Right atrium auricular region (tissue), 2 donors: ENCODE measurements at regions not wholly inside any gene's neighbourhood (a gene's known extent, or its start where the extent isn't known, plus 50 kb on each side); places are given as distances from the start of the nearest gene placed in this dataset.

Experiments
- DNase-seq: peaks from one replicate; pipeline ENCODE4 v3.0.0-alpha.2; 2019; ENCODE audit warnings: low spot score
- H3K27ac ChIP-seq, 2 donors: fragments of 200-600 bp; sonication (generic); 1 replicate in 1 of 2; 2 replicates in 1 of 2; pipeline ENCODE4 v1.5.1; 2016 to 2019
- H3K27me3 ChIP-seq, 2 donors: fragments of 200-600 bp; sonication (generic); one replicate each; pipeline versions ENCODE4 v1.5.1 to v1.6.0; 2017 to 2019
- H3K36me3 ChIP-seq: fragments of 200-600 bp; sonication (generic); one replicate; pipeline ENCODE4 v1.5.1; 2016
- H3K4me1 ChIP-seq, 2 donors: fragments of 200-600 bp; sonication (generic); one replicate each; pipeline versions ENCODE4 v1.5.1 to v1.6.0; 2017 to 2019
- H3K4me3 ChIP-seq, 2 donors: fragments of 200-600 bp; sonication (generic); 1 replicate in 1 of 2; 2 replicates in 1 of 2; pipeline ENCODE4 v1.5.1; 2017 to 2019; ENCODE audit warnings: mild to moderate bottlenecking in 1 of 2, moderate library complexity in 1 of 2
- H3K9me3 ChIP-seq, 2 donors: fragments of 200-600 bp; sonication (generic); one replicate each; pipeline ENCODE4 v1.5.1; 2019
- TF ChIP-seq, protein P1 (sequence below), 2 donors: fragments of 200-600 bp; sonication (generic); IDR thresholded peaks; one replicate each; pipeline ENCODE4 v1.5.1; 2019; ENCODE audit warnings: antibody characterized with exemption in 2 of 2

DNA sequence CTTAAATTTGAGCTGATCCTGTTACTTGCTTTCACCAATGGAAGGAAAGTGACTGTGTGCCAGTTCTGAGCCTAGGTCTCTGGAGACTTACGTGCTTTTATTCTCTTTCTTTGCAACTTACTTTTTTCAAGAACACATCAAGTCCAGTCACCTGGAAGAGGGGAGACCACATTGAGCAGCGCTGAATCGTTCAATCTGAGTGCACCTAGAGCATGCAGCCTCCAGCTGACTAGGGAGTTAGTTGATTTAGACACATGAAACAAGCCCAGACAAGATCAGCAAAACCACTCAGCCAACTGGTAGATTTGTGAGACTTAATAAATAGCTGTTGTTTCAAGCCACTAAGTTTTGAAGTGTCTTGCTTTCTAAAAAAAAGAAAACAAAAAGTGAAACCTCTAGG, 1014.8 kb upstream of the FBXO33 start:
- H3K36me3 ChIP-seq = no peaks in the 10 kb centered on the region
- no peak overlapping the region for H3K4me3 ChIP-seq
- H3K4me1 ChIP-seq = no peaks in the 10 kb centered on the region
- TF ChIP-seq, protein P1, sequence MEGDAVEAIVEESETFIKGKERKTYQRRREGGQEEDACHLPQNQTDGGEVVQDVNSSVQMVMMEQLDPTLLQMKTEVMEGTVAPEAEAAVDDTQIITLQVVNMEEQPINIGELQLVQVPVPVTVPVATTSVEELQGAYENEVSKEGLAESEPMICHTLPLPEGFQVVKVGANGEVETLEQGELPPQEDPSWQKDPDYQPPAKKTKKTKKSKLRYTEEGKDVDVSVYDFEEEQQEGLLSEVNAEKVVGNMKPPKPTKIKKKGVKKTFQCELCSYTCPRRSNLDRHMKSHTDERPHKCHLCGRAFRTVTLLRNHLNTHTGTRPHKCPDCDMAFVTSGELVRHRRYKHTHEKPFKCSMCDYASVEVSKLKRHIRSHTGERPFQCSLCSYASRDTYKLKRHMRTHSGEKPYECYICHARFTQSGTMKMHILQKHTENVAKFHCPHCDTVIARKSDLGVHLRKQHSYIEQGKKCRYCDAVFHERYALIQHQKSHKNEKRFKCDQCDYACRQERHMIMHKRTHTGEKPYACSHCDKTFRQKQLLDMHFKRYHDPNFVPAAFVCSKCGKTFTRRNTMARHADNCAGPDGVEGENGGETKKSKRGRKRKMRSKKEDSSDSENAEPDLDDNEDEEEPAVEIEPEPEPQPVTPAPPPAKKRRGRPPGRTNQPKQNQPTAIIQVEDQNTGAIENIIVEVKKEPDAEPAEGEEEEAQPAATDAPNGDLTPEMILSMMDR (IDR thresholded peaks at IDR 0.05) = no peak
- DNase-seq = no peak
- no peaks in the 10 kb centered on the region for H3K27me3 ChIP-seq
- no peak overlapping the region for H3K27ac ChIP-seq
- no peaks in the 10 kb centered on the region for H3K9me3 ChIP-seq

DNA sequence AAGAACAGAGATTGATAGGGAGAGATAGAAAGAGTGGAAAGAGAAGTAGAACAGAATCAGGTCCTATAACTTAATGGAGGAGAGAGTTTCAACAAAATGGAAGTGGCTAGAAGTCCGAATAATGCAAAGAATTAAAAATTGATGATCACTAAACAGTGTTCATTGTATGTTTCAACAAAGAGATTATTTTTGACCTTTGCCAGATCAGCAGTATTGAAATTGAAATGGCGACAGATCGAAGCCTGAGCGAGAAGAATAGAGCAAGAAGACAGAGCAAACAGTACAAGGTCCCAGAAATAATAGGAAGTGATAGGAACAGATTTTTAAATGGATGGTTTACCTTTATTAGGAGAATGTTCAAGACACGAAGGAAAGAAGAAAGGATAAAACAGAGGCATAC, 1012.8 kb upstream of the FBXO33 start:
- H3K4me3 ChIP-seq = no peak overlapping the region
- H3K36me3 ChIP-seq = no peaks in the 10 kb centered on the region
- no peaks in the 10 kb centered on the region for H3K4me1 ChIP-seq
- TF ChIP-seq, protein P1 (IDR thresholded peaks at IDR 0.05) = no peak
- no peak overlapping the region for H3K27ac ChIP-seq
- H3K9me3 ChIP-seq = no peaks in the 10 kb centered on the region
- no peak for DNase-seq
- H3K27me3 ChIP-seq = no peaks in the 10 kb centered on the region

DNA sequence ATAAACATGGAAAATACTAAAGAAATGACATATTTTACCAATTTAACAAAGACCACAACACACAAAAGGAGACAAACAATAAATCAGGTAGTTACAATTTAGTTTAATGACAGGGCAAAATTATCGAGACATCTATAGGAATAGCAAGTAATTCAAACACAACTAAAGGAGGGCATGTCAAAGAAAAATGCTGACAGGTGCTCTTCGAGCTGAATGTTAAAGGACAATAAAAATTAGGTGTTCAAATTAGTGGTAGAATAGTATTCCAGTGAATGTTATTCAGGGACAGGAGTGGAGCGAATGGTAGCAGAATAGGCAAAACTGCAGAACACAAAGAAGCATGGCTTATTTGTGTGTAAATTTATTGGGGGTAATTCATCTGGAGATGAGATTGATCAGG, 1004.3 kb upstream of the FBXO33 start:
- Histone ChIP-seq H3K36me3 (no peaks in the 10 kb centered on the region), H3K4me1 (no peaks in the 10 kb centered on the region), H3K4me3 (no peak overlapping the region), H3K9me3 (no peaks in the 10 kb centered on the region), H3K27ac (no peak overlapping the region), H3K27me3 (no peaks in the 10 kb centered on the region)
- DNase-seq = no peak
- TF ChIP-seq, protein P1 (IDR thresholded peaks at IDR 0.05) = no peak

DNA sequence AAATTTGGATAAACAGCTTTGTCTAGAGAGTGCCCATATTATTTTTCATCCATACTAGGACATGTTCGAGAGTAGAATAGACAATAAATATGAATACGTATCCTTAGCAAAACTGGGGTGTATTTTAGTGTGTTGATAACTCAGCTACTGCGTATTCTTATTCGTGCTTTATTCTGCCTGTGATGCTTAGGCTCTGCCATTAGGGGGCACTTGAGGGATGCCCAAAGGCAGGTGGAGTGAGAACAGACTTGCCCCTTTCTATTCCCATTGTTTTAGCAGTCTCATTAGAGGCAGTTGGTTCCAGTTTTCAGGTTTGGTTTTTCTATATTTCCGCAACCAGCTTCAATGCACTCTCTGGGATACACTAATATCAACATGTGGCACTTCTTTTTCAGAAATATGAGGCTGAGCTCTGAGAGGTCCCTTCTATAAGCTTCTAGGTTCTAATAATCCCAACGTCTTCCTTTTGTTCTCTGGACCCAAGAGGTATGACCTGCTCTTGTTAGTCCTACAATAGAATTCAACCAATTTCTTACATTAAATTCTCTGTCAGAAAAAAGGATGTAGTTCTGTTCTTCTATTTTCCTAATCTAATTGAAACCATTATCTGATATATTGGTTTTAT, 985.7 kb upstream of the FBXO33 start:
- no peak overlapping the region for H3K27ac ChIP-seq
- H3K9me3 ChIP-seq = no peaks in the 10 kb centered on the region
- H3K27me3 ChIP-seq = no peaks in the 10 kb centered on the region
- TF ChIP-seq, protein P1 (IDR thresholded peaks at IDR 0.05) = peak in 1 of 2 donors; percentile 57
- H3K4me3 ChIP-seq = no peak overlapping the region
- DNase-seq = no peak
- no peaks in the 10 kb centered on the region for H3K36me3 ChIP-seq
- H3K4me1 ChIP-seq = no peaks in the 10 kb centered on the region

DNA sequence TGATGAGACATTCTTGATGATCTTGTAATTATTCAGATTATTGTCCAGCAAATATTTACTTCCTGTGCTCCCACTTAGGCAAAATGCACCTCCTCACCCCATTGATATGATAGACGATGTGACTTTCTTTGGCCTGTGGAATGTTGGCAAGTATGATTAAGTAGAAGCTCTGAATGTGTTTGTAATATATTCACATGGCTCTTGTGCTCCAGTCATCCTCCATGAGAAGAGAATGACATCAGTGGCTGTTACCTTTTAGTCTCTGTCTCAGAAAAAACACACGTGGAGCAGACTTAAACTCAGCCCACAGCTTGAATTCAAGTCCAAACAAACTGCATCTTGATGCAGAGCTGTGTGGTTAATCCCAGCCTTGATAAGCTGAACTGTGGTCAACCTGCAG, 984.3 kb upstream of the FBXO33 start:
- no peaks in the 10 kb centered on the region for H3K27me3 ChIP-seq
- no peaks in the 10 kb centered on the region for H3K36me3 ChIP-seq
- no peaks in the 10 kb centered on the region for H3K4me1 ChIP-seq
- DNase-seq = no peak
- TF ChIP-seq, protein P1 (IDR thresholded peaks at IDR 0.05) = no peak
- no peak overlapping the region for H3K4me3 ChIP-seq
- H3K27ac ChIP-seq = no peak overlapping the region
- no peaks in the 10 kb centered on the region for H3K9me3 ChIP-seq

DNA sequence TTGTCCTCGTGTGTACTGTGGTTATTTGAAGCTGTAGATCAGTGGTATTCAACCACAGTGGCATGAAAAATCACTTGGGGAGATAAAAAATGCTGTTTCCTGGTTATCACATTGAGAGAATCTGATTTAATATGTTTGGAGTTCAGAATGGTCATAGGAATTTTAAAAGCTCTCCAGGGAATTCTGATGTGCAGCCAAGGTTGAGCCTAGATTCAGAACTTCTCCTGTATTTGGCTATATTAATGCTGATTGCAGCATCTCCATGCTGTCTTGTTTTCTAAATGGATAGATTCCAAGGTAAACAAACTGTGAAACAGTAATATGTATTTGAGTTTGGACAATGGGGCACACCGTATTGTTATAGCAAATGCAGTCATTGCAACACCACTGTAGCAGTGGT, 982.2 kb upstream of the FBXO33 start:
- H3K27me3 ChIP-seq = no peaks in the 10 kb centered on the region
- DNase-seq = no peak
- no peaks in the 10 kb centered on the region for H3K36me3 ChIP-seq
- no peaks in the 10 kb centered on the region for H3K4me1 ChIP-seq
- TF ChIP-seq, protein P1 (IDR thresholded peaks at IDR 0.05) = no peak
- H3K9me3 ChIP-seq = no peaks in the 10 kb centered on the region
- no peak overlapping the region for H3K4me3 ChIP-seq
- H3K27ac ChIP-seq = no peak overlapping the region
